Left renal pelvis (tissue), 4 donors: ENCODE measurements at regions not wholly inside any gene's neighbourhood (a gene's known extent, or its start where the extent isn't known, plus 50 kb on each side); places are given as distances from the start of the nearest gene placed in this dataset.

ENCODE experiments used
- DNase-seq, 4 donors: peaks; one replicate each; pipeline ENCODE4 v3.0.0-alpha.2; 2013; ENCODE audit warnings: low read depth in 4 of 4, low spot score in 3 of 4

GRCh38 chr4:34720571-34720970, 1523.7 kb downstream of the ARAP2 start:
- peak in 3 of 4 donors; percentile 19 to 41 (median 24) for DNase-seq

- DNase-seq = no peak
Observed at GRCh38 chr4:34721835-34722234, 1522.5 kb downstream of the ARAP2 start.

- DNase-seq = no peak
Observed at GRCh38 chr4:34723605-34724004, 1520.7 kb downstream of the ARAP2 start.

GRCh38 chr4:34724491-34724890, 1519.8 kb downstream of the ARAP2 start:
- DNase-seq = no peak

- no peak for DNase-seq
Observed at GRCh38 chr4:34731070-34731469, 1513.2 kb downstream of the ARAP2 start.

- DNase-seq = no peak
Observed at GRCh38 chr4:34732176-34732950, 1512.0 kb downstream of the ARAP2 start.

- DNase-seq = no peak
Observed at GRCh38 chr4:34733185-34733941, 1511.0 kb downstream of the ARAP2 start.

- no peak for DNase-seq
Observed at GRCh38 chr4:34766935-34767334, 1477.4 kb downstream of the ARAP2 start.

GRCh38 chr4:34767407-34767806, 1476.9 kb downstream of the ARAP2 start:
- no peak for DNase-seq

- no peak for DNase-seq
Observed at GRCh38 chr4:34771632-34772031, 1472.7 kb downstream of the ARAP2 start.

- no peak for DNase-seq
Observed at GRCh38 chr4:34790131-34790530, 1454.2 kb downstream of the ARAP2 start.

- DNase-seq = no peak
Observed at GRCh38 chr4:34791209-34791608, 1453.1 kb downstream of the ARAP2 start.

- DNase-seq = no peak
Observed at GRCh38 chr4:34800953-34801352, 1443.4 kb downstream of the ARAP2 start.

- DNase-seq = no peak
Observed at GRCh38 chr4:34814266-34814665, 1430.0 kb downstream of the ARAP2 start.

- no peak for DNase-seq
Observed at GRCh38 chr4:34824515-34824914, 1419.8 kb downstream of the ARAP2 start.

GRCh38 chr4:34826660-34827059, 1417.7 kb downstream of the ARAP2 start:
- no peak for DNase-seq

- DNase-seq = no peak
Observed at GRCh38 chr4:34845926-34846325, 1398.4 kb downstream of the ARAP2 start.

GRCh38 chr4:34850421-34850820, 1393.9 kb downstream of the ARAP2 start:
- no peak for DNase-seq

GRCh38 chr4:34850968-34851367, 1393.3 kb downstream of the ARAP2 start:
- no peak for DNase-seq

GRCh38 chr4:34851411-34851810, 1392.9 kb downstream of the ARAP2 start:
- no peak for DNase-seq

GRCh38 chr4:34854451-34854850, 1389.9 kb downstream of the ARAP2 start:
- DNase-seq = no peak

- DNase-seq = no peak
Observed at GRCh38 chr4:34861666-34862065, 1382.6 kb downstream of the ARAP2 start.
